Coronary artery (tissue), 2 donors: ENCODE measurements at regions not wholly inside any gene's neighbourhood (a gene's known extent, or its start where the extent isn't known, plus 50 kb on each side); places are given as distances from the start of the nearest gene placed in this dataset.

Experiments
- DNase-seq: peaks from one replicate; pipeline ENCODE4 v3.0.0-alpha.2; 2017; ENCODE audit warnings: low spot score
- H3K27ac ChIP-seq, 2 donors: fragments of 200-600 bp; sonication (generic); one replicate each; pipeline ENCODE4 v1.5.1; 2016 to 2019
- H3K4me3 ChIP-seq: fragments of 200-600 bp; sonication (generic); 2 replicates; pipeline ENCODE4 v1.5.1; 2016; ENCODE audit warnings: mild to moderate bottlenecking, moderate library complexity
- CTCF ChIP-seq: fragments of 200-600 bp; sonication (generic); IDR thresholded peaks from one replicate; pipeline ENCODE4 v1.5.1; 2019; ENCODE audit warnings: antibody characterized with exemption

GRCh38 chr13:65854431-65854830 is 1375.7 kb downstream of the PCDH9 start:
- Histone ChIP-seq H3K27ac (no peak overlapping the region), H3K4me3 (no peak overlapping the region)
- TF ChIP-seq CTCF, result no peak
- DNase-seq, result no peak

GRCh38 chr13:65844266-65844841 is 1385.8 kb downstream of the PCDH9 start:
- no peak for TF ChIP-seq CTCF
- no peak overlapping the region for H3K27ac ChIP-seq
- H3K4me3 ChIP-seq, result no peak overlapping the region
- DNase-seq, result no peak

DNA sequence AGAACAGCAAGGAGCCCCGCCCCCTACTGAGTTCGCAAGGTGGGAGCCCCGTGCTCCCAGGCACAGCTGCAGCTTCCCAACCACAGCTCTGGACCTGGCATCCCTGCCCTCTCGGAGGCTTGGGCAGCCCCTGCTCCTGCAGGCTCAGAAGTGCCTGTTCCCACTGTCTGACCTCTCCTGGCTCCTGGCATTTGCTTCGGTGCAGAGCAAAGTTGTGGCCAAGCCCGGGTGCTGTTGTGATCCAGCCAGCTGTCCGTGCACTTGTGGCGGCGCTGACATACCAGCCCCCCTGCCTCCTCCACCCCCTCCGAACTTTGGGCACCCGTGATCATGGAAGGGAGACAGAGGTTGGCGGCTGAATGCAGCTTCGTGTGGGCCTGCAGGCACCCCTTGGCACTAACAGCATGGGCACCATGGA is 1386.8 kb downstream of the PCDH9 start:
- no peak overlapping the region for H3K4me3 ChIP-seq
- DNase-seq, result no peak
- no peak overlapping the region for H3K27ac ChIP-seq
- TF ChIP-seq CTCF, result no peak

DNA sequence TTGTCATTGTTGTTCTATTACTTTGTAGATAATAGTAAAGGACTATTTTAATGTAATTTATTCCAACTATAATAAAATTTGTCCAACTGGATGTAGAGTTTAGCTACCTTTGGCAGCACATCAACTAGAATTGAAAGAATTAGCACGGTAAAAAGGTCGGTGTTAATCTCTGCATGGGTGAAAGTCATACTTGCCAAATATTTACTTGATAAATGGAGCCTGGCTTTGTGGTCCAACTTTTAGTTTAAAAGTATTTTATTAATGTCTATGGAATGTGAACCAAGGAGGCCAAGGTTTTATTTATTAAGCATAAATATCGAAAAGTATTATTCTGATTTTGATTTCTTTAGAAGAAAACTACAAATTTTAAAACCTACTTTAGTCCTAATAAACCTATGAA is 1389.0 kb downstream of the PCDH9 start:
- no peak for DNase-seq
- H3K27ac ChIP-seq, result no peak overlapping the region

GRCh38 chr13:65836066-65836465 is 1394.1 kb downstream of the PCDH9 start:
- no peak overlapping the region for H3K4me3 ChIP-seq
- DNase-seq, result no peak
- no peak overlapping the region for H3K27ac ChIP-seq
- no peak for TF ChIP-seq CTCF

More for the DNA sequence above, 1389.0 kb downstream of the PCDH9 start:
- TF ChIP-seq CTCF, result no peak
- H3K4me3 ChIP-seq, result no peak overlapping the region

- no peak overlapping the region for H3K4me3 ChIP-seq
- TF ChIP-seq CTCF, result no peak
- no peak overlapping the region for H3K27ac ChIP-seq
- no peak for DNase-seq
Measured at GRCh38 chr13:65834897-65835296, 1395.2 kb downstream of the PCDH9 start.

DNA sequence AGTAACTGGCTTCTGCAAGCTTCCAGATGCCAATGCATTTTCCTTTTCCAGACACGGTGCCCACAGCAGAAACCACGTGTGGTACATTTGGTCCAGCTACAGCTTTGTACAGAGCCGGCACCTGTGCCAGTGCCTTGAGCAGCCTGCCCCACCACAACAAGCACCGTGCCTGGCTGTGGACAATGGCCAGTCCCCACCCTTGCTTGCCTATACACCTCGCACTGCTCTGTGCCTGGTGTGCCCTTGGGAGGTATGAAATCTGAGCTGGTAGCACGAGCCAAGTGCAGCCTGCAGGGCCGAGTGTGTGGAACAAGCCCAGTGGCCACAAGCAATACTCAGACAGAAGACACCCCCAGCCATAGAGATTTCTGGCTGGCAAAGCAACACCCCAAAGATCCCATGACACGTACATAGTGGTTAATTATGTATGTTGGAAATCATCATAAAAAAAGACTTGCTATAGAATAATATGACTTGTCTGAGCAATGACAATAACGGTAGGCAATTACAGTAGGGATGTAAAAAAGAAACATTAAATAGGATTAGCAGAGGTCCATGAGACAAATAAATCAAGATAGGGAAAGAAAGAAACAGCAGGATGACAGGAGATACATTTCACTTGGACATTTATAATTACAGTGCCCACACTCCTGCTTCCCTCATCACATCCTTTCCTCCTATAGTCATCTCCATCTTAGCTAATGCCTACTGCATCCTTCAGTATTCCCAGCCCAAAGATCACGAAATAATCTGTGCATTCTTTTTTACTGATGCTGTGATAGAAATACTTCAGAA is 1399.5 kb downstream of the PCDH9 start:
- DNase-seq, result no peak
- no peak for TF ChIP-seq CTCF
- Histone ChIP-seq H3K4me3 (no peak overlapping the region), H3K27ac (no peak overlapping the region)
